Endothelial cell of umbilical vein (primary cell): ENCODE measurements at regions not wholly inside any gene's neighbourhood (a gene's known extent, or its start where the extent isn't known, plus 50 kb on each side); places are given as distances from the start of the nearest gene placed in this dataset.

Source experiments
- BruUV-seq: library from RNA; stranded (reverse); fragments of 400-500 nt; replicated peaks from 2 replicates; lab custom pipeline; 2021; lab: Mats Ljungman, UMichigan
- CTCF ChIA-PET: fragments of 300-600, 350-600 bp; sonication (Branson Sonifier 250); formaldehyde crosslinking; loops from one replicate; lab custom pipeline; 2021; ENCODE audit warnings: antibody characterized with exemption, inconsistent platforms; lab: Charles Lee
- POLR2A ChIA-PET: fragments of 300-600, 350-600 bp; sonication (Branson Sonifier 250); formaldehyde crosslinking; loops from one replicate; lab custom pipeline; 2021; ENCODE audit warnings: antibody characterized with exemption, inconsistent platforms; lab: Charles Lee
- DNase-seq: peaks from one replicate; pipeline ENCODE4 v3.0.0-alpha.2; 2011; ENCODE audit warnings: low read depth, low spot score
- FAIRE-seq: peaks from 2 replicates; lab custom pipeline; 2011; peaks lifted over from hg19 to GRCh38; lab: Jason Lieb, UNC
- H2AFZ ChIP-seq: 2 replicates; pipeline ENCODE4 v1.6.0; 2012; ENCODE audit warnings: low read depth, low read length, control low read depth, inconsistent platforms
- H3K27ac ChIP-seq: 2 replicates; pipeline ENCODE4 v1.5.1; 2011; ENCODE audit warnings: low read depth, mild to moderate bottlenecking, control low read depth, low read length, moderate library complexity; ENCODE audit not compliant: insufficient read depth
- H3K27me3 ChIP-seq, 2 experiments: 2 replicates each; pipeline versions ENCODE4 v1.6.0 to v1.6.1; 2011; ENCODE audit warnings: low read length in 2 of 2, mixed read lengths in 1 of 2; ENCODE audit not compliant: control insufficient read depth in 2 of 2, insufficient read depth in 2 of 2
- H3K36me3 ChIP-seq, 2 experiments: 2 replicates in 1 of 2; 3 replicates in 1 of 2; pipeline ENCODE4 v1.5.1; 2011; ENCODE audit warnings: low read length in 2 of 2, mild to moderate bottlenecking in 1 of 2, moderate library complexity in 1 of 2; ENCODE audit not compliant: control insufficient read depth in 2 of 2, insufficient read depth in 2 of 2; ENCODE audit errors: extremely low read depth in 1 of 2
- H3K4me1 ChIP-seq: 3 replicates; pipeline ENCODE4 v1.5.1; 2011; ENCODE audit warnings: mild to moderate bottlenecking, low read length; ENCODE audit not compliant: control insufficient read depth, insufficient read depth; ENCODE audit errors: extremely low read depth
- H3K4me2 ChIP-seq: 2 replicates; pipeline ENCODE4 v1.6.1; 2011; ENCODE audit warnings: low read length, control low read depth, mixed read lengths; ENCODE audit not compliant: insufficient read depth
- H3K4me3 ChIP-seq, 3 experiments: fragments of 200-600 bp in 1 of 3; sonication (generic), shearing (Covaris generic) in 1 of 3; replicated peaks in 1 of 3; 2 replicates each; pipeline ENCODE4 v1.5.1; 2011 to 2016; ENCODE audit warnings: control low read depth in 3 of 3, low read length in 3 of 3, mild to moderate bottlenecking in 2 of 3, inconsistent platforms in 1 of 3, low read depth in 1 of 3, moderate library complexity in 1 of 3; ENCODE audit not compliant: insufficient read depth in 1 of 3
- H3K79me2 ChIP-seq: 2 replicates; pipeline ENCODE4 v1.6.0; 2012; ENCODE audit warnings: low read length, inconsistent platforms; ENCODE audit not compliant: control insufficient read depth, insufficient read depth
- H3K9ac ChIP-seq: replicated peaks from 2 replicates; pipeline ENCODE3; 2011; ENCODE audit warnings: low read length, control low read depth; ENCODE audit not compliant: insufficient read depth; ENCODE audit errors: extremely low read depth
- H3K9me1 ChIP-seq: replicated peaks from 3 replicates; pipeline ENCODE4 v1.6.0; 2011; ENCODE audit warnings: mild to moderate bottlenecking, low read length; ENCODE audit not compliant: control insufficient read depth, insufficient read depth; ENCODE audit errors: extremely low read depth
- H3K9me3 ChIP-seq: replicated peaks from 2 replicates; pipeline ENCODE4 v1.5.1; 2012; ENCODE audit warnings: low read length, inconsistent platforms; ENCODE audit not compliant: control insufficient read depth, insufficient read depth
- H4K20me1 ChIP-seq: replicated peaks from 2 replicates; pipeline ENCODE3; 2011; ENCODE audit warnings: mild to moderate bottlenecking, low read length; ENCODE audit not compliant: control insufficient read depth, insufficient read depth; ENCODE audit errors: extremely low read depth
- EZH2 ChIP-seq: IDR thresholded peaks from 2 replicates; pipeline ENCODE4 v1.6.1; 2012; ENCODE audit warnings: borderline replicate concordance, low read depth, mild to moderate bottlenecking, moderate library complexity, low read length, inconsistent platforms; ENCODE audit not compliant: severe bottlenecking
- FOS ChIP-seq: IDR thresholded peaks from 2 replicates; pipeline ENCODE4 v1.6.1; 2011; ENCODE audit warnings: mild to moderate bottlenecking, low read length, moderate library complexity, borderline replicate concordance; ENCODE audit not compliant: insufficient read depth
- GATA2 ChIP-seq: IDR thresholded peaks from 2 replicates; pipeline ENCODE4 v1.7.0; 2011; ENCODE audit warnings: low read depth, mild to moderate bottlenecking, moderate library complexity, mixed read lengths, low read length; ENCODE audit not compliant: insufficient read length, insufficient read depth
- JUN ChIP-seq: IDR thresholded peaks from 2 replicates; pipeline ENCODE4 v1.6.1; 2011; ENCODE audit warnings: borderline replicate concordance, low read depth; ENCODE audit not compliant: insufficient read length, insufficient read depth
- MYC ChIP-seq: IDR thresholded peaks from one replicate; pipeline ENCODE4 v1.6.1; 2011; ENCODE audit warnings: mild to moderate bottlenecking, low read depth, low read length
- POLR2A ChIP-seq: IDR thresholded peaks from 2 replicates; pipeline ENCODE4 v1.6.1; 2012; ENCODE audit warnings: low read depth, mild to moderate bottlenecking, control low read depth, low read length
- POLR2AphosphoS5 ChIP-seq: IDR thresholded peaks from 2 replicates; pipeline ENCODE4 v1.6.1; 2012; ENCODE audit warnings: low read depth, mild to moderate bottlenecking, control low read depth, low read length, moderate library complexity; ENCODE audit not compliant: insufficient read depth
- dilution Hi-C: fragments of 300-500 bp; cut with MboI; formaldehyde crosslinking; loops from one replicate; pipeline ENCODE4 v1.15.0; 2019; ENCODE audit warnings: low sequenced_read_pairs; ENCODE audit not compliant: extremely low pct_ligation_motif_present
- intact Hi-C: fragments of 100-400 bp; cut with micrococcal nuclease; formaldehyde crosslinking; loops from one replicate; pipeline ENCODE4 v1.10.0; 2022
- TF ChIP-seq, protein P1 (sequence below), 2 donors: IDR thresholded peaks; 1 replicate in 1 of 2; 2 replicates in 1 of 2; pipeline ENCODE4 v1.5.1; 2011; ENCODE audit warnings: low read length in 2 of 2, mild to moderate bottlenecking in 2 of 2, moderate library complexity in 2 of 2, control low read depth in 1 of 2, inconsistent platforms in 1 of 2, low read depth in 1 of 2; ENCODE audit not compliant: insufficient read depth in 1 of 2; ENCODE audit errors: extremely low read depth in 1 of 2
- TF ChIP-seq, protein P2 (sequence below): IDR thresholded peaks from 2 replicates; pipeline ENCODE4 v1.6.1; 2011; ENCODE audit not compliant: insufficient read depth, insufficient read length

DNA sequence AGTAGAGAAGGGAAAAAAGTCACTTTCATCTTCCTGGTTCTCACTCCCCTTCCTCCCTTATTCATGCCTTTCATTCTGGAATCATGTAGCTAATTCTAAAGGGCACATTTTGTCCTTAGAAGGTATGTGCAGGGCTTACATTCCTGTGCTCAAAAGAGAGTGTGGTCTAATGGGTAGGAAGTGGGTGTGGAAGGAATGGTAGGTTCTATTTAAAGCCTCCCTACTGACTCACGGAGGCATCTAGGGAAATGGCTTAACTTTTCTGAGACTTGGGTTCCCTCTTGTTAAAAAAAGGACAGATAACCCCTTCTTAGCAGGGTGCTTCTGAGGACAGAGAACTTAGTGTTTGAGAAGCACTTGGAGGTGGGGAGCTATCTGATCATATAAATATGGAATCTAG lies 249.3 kb upstream of the DUSP10 start:
- TF ChIP-seq GATA2, result no peak
- TF ChIP-seq JUN, result no peak
- no peak for TF ChIP-seq EZH2
- TF ChIP-seq MYC, result no peak
- no peak for TF ChIP-seq FOS
- TF ChIP-seq POLR2A, result no peak
- TF ChIP-seq, protein P1, sequence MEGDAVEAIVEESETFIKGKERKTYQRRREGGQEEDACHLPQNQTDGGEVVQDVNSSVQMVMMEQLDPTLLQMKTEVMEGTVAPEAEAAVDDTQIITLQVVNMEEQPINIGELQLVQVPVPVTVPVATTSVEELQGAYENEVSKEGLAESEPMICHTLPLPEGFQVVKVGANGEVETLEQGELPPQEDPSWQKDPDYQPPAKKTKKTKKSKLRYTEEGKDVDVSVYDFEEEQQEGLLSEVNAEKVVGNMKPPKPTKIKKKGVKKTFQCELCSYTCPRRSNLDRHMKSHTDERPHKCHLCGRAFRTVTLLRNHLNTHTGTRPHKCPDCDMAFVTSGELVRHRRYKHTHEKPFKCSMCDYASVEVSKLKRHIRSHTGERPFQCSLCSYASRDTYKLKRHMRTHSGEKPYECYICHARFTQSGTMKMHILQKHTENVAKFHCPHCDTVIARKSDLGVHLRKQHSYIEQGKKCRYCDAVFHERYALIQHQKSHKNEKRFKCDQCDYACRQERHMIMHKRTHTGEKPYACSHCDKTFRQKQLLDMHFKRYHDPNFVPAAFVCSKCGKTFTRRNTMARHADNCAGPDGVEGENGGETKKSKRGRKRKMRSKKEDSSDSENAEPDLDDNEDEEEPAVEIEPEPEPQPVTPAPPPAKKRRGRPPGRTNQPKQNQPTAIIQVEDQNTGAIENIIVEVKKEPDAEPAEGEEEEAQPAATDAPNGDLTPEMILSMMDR (IDR thresholded peaks at IDR 0.05; ENCODE audit: extremely low read depth in 1 of 2, insufficient read depth in 1 of 2, low read depth in 1 of 2, low read length in 2 of 2), result no peak
- TF ChIP-seq, protein P2, sequence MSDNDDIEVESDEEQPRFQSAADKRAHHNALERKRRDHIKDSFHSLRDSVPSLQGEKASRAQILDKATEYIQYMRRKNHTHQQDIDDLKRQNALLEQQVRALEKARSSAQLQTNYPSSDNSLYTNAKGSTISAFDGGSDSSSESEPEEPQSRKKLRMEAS, result no peak
- TF ChIP-seq POLR2AphosphoS5, result no peak
- dilution Hi-C loops (no loop called here), intact Hi-C loops (loop anchor here (10.0 kb wide), 1 partner anchor 516 kb away; no protein-coding TSS in a partner anchor)
- no peaks in the 10 kb centered on the region for H3K79me2 ChIP-seq
- FAIRE-seq (no peak), DNase-seq (no peak)
- no peak overlapping the region for H3K4me3 ChIP-seq
- no peak overlapping the region for H3K9ac ChIP-seq
- BruUV-seq, result no TSS peak
- no peak overlapping the region for H2AFZ ChIP-seq
- H3K9me3 ChIP-seq, result no peaks in the 10 kb centered on the region
- no peaks in the 10 kb centered on the region for H3K9me1 ChIP-seq
- CTCF ChIA-PET, result interaction anchor here (2.7 kb wide), 1 partner anchor 513 kb away, joined by 9 read pairs; no protein-coding TSS in a partner anchor
- no peaks in the 10 kb centered on the region for H3K36me3 ChIP-seq
- H4K20me1 ChIP-seq, result no peaks in the 10 kb centered on the region
- H3K27me3 ChIP-seq, result no peaks in the 10 kb centered on the region
- no peak overlapping the region for H3K27ac ChIP-seq
- no peaks in the 10 kb centered on the region for H3K4me1 ChIP-seq
- no peak overlapping the region for H3K4me2 ChIP-seq
- POLR2A ChIA-PET, result no interaction called here
